HepG2 (cell line): ENCODE measurements at regions not wholly inside any gene's neighbourhood (a gene's known extent, or its start where the extent isn't known, plus 50 kb on each side); places are given as distances from the start of the nearest gene placed in this dataset.

Experiments used
- CEBPB ChIP-seq: IDR thresholded peaks from 2 replicates; pipeline ENCODE4 v1.6.1; 2011; ENCODE audit warnings: low read depth, low read length, improper control_type of control experiment, borderline replicate concordance
- GLI4 ChIP-seq: sonication (generic); formaldehyde crosslinking; IDR thresholded peaks from 2 replicates; pipeline ENCODE4 v1.5.1; 2020; ENCODE audit warnings: missing genetic modification reagents, mild to moderate bottlenecking, moderate library complexity, borderline replicate concordance
- HNF1A ChIP-seq, 2 experiments: sonication (generic) in 1 of 2; formaldehyde crosslinking in 1 of 2; IDR thresholded peaks; 2 replicates each; pipeline versions ENCODE4 v1.4.0 to v1.6.1; 2016 to 2020; ENCODE audit warnings: borderline replicate concordance in 1 of 2, low read depth in 1 of 2, mild to moderate bottlenecking in 1 of 2, missing genetic modification reagents in 1 of 2
- HOXA3 ChIP-seq: sonication (generic); formaldehyde crosslinking; IDR thresholded peaks from 2 replicates; pipeline ENCODE4 v1.5.0; 2020; ENCODE audit warnings: missing genetic modification reagents
- KMT2B ChIP-seq: IDR thresholded peaks from 2 replicates; pipeline ENCODE4 v1.6.1; 2016; ENCODE audit warnings: missing genetic modification reagents, missing compliant biosample characterization
- MIER3 ChIP-seq: IDR thresholded peaks from 2 replicates; pipeline ENCODE4 v1.6.1; 2016; ENCODE audit warnings: missing compliant biosample characterization, borderline replicate concordance
- NR2F6 ChIP-seq, 2 experiments: IDR thresholded peaks; 2 replicates each; pipeline ENCODE4 v1.6.1; 2016; ENCODE audit warnings: antibody characterized with exemption in 1 of 2, mild to moderate bottlenecking in 1 of 2
- SMAD9 ChIP-seq: sonication (generic); formaldehyde crosslinking; IDR thresholded peaks from 2 replicates; pipeline ENCODE4 v1.5.1; 2020; ENCODE audit warnings: mild to moderate bottlenecking, missing genetic modification reagents
- THAP9 ChIP-seq: sonication (generic); formaldehyde crosslinking; IDR thresholded peaks from 2 replicates; pipeline ENCODE4; 2020; ENCODE audit warnings: missing genetic modification reagents, mild to moderate bottlenecking, borderline replicate concordance
- ZMYM2 ChIP-seq: sonication (generic); formaldehyde crosslinking; IDR thresholded peaks from 2 replicates; pipeline ENCODE4 v1.8.0; 2022; ENCODE audit warnings: mild to moderate bottlenecking, missing genetic modification reagents
- ZNF335 ChIP-seq: sonication (generic); formaldehyde crosslinking; IDR thresholded peaks from 2 replicates; pipeline ENCODE4 v1.4.0; 2020; ENCODE audit warnings: missing genetic modification reagents
- TF ChIP-seq, protein P1 (sequence below): sonication (generic); formaldehyde crosslinking; IDR thresholded peaks from 2 replicates; pipeline ENCODE4 v1.4.0; 2020; ENCODE audit warnings: missing genetic modification reagents, mild to moderate bottlenecking, borderline replicate concordance
- TF ChIP-seq, protein P2 (sequence below): sonication (generic); formaldehyde crosslinking; IDR thresholded peaks from 2 replicates; pipeline ENCODE4 v1.4.0; 2020; ENCODE audit warnings: missing genetic modification reagents

DNA sequence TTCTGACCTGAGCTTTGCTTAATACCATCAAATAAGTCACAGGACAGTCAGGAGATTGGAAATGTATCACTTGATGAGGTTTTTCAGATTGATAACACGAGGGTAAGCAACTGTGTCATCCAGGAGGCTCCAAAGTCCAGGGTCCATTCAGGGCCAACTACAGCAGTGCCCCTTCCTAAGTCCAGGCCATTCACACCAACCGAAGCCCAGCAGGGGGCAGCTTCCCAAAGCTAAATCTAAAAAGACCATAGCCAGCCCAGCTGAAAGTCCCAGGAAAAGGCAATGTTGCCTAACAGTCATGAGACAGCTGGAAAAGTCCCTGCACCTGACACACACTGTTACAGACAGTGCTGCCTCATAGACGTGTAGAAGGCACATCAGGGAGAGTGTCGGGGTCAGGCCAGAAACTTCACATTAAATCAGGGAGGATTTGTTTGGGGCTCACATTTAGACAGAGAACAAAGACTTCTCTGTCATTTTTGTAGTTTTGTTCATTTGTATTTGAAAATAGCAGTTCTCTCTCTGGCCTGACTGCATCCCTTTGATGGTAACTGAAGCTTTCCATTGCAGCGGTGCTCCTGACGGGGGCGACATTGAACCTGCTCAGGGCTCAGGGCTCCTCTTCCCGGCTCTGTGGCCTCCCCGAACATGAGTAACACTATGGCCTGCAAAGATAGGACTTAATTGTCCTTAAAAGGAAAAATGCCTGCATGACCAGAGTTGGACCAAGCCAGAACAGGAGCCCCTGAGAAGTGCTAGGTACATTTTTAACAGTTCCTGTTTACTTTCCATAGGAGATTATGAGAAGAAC lies 200.4 kb downstream of the NRIP1 start (continued):
- TF ChIP-seq, protein P1, sequence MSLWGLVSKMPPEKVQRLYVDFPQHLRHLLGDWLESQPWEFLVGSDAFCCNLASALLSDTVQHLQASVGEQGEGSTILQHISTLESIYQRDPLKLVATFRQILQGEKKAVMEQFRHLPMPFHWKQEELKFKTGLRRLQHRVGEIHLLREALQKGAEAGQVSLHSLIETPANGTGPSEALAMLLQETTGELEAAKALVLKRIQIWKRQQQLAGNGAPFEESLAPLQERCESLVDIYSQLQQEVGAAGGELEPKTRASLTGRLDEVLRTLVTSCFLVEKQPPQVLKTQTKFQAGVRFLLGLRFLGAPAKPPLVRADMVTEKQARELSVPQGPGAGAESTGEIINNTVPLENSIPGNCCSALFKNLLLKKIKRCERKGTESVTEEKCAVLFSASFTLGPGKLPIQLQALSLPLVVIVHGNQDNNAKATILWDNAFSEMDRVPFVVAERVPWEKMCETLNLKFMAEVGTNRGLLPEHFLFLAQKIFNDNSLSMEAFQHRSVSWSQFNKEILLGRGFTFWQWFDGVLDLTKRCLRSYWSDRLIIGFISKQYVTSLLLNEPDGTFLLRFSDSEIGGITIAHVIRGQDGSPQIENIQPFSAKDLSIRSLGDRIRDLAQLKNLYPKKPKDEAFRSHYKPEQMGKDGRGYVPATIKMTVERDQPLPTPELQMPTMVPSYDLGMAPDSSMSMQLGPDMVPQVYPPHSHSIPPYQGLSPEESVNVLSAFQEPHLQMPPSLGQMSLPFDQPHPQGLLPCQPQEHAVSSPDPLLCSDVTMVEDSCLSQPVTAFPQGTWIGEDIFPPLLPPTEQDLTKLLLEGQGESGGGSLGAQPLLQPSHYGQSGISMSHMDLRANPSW: peak; percentile 73; the same call in 1 of the 2 replicates
- TF ChIP-seq CEBPB (peak; percentile 94), THAP9 (CRISPR knock-in tag) (0 out of 2 replicates have a peak, but pooled peaks have one; percentile 31), SMAD9 (CRISPR knock-in tag) (0 out of 2 replicates have a peak, but pooled peaks have one; percentile 24), NR2F6 (IDR thresholded peaks at IDR 0.05) (peak; percentile 62), NR2F6 (CRISPR knock-in tag; IDR thresholded peaks at IDR 0.05) (no peak), KMT2B (CRISPR knock-in tag) (peak; percentile 31; the same call in 1 of the 2 replicates), HOXA3 (CRISPR knock-in tag) (peak; percentile 36), HNF1A (IDR thresholded peaks at IDR 0.05; ENCODE audit: low read depth) (no peak), HNF1A (CRISPR knock-in tag; IDR thresholded peaks at IDR 0.05; ENCODE audit: borderline replicate concordance) (peak; percentile 42; the same call in 1 of the 2 replicates), MIER3 (peak; percentile 35; the same call in 1 of the 2 replicates), ZMYM2 (CRISPR knock-in tag) (peak; percentile 74; the same call in 1 of the 2 replicates), GLI4 (CRISPR knock-in tag) (0 out of 2 replicates have a peak, but pooled peaks have one; percentile 16), ZNF335 (peak; percentile 1; the same call in 1 of the 2 replicates)
- TF ChIP-seq, protein P2, sequence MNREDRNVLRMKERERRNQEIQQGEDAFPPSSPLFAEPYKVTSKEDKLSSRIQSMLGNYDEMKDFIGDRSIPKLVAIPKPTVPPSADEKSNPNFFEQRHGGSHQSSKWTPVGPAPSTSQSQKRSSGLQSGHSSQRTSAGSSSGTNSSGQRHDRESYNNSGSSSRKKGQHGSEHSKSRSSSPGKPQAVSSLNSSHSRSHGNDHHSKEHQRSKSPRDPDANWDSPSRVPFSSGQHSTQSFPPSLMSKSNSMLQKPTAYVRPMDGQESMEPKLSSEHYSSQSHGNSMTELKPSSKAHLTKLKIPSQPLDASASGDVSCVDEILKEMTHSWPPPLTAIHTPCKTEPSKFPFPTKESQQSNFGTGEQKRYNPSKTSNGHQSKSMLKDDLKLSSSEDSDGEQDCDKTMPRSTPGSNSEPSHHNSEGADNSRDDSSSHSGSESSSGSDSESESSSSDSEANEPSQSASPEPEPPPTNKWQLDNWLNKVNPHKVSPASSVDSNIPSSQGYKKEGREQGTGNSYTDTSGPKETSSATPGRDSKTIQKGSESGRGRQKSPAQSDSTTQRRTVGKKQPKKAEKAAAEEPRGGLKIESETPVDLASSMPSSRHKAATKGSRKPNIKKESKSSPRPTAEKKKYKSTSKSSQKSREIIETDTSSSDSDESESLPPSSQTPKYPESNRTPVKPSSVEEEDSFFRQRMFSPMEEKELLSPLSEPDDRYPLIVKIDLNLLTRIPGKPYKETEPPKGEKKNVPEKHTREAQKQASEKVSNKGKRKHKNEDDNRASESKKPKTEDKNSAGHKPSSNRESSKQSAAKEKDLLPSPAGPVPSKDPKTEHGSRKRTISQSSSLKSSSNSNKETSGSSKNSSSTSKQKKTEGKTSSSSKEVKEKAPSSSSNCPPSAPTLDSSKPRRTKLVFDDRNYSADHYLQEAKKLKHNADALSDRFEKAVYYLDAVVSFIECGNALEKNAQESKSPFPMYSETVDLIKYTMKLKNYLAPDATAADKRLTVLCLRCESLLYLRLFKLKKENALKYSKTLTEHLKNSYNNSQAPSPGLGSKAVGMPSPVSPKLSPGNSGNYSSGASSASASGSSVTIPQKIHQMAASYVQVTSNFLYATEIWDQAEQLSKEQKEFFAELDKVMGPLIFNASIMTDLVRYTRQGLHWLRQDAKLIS (CRISPR knock-in tag): no peak
